ENCODE measurements at regions not wholly inside any gene's neighbourhood (a gene's known extent, or its start where the extent isn't known, plus 50 kb on each side); places are given as distances from the start of the nearest gene placed in this dataset.

DNA sequence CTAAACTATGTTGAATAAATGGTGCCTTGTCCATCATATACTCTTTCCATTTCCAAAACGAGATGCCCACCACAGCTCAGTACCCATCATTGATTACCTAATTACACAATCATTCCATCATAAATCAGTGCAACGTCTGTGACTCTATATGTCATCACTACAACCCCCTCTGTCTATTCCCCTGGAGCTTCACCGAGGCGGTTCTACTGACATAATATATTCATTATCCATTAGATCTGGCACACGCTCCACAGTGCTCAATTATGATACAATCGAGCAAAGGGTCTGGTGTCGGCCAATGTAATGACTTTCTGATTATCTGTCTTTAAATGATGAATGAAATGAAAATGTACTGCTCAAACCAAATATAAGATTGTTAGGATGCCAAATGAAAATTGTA, 1737.7 kb upstream of the WWC1 start:
- BruUV-seq (replicated peaks) = no TSS peak
- POLR2A ChIA-PET = no interaction called here
- no peak overlapping the region for H3K4me2 ChIP-seq (ENCODE audit: low read depth, low read length)
- no peaks in the 10 kb centered on the region for H3K79me2 ChIP-seq (ENCODE audit: insufficient read depth, low read length)
- ATAC-seq (no peak), DNase-seq (ENCODE audit: low spot score) (no peak), FAIRE-seq (no peak)
- 18% methylated on average over 7 of the region's 7 CpGs for WGBS (ENCODE audit: low lambda C conversion rate)
- CTCF ChIA-PET (ENCODE audit: low intra/inter-chr PET ratio, low total read pairs) = no interaction called here
- in situ Hi-C loops (cut with HindIII; ENCODE audit: extremely low pct_ligation_motif_present, low pct_unique_long_range_greater_than_20kb) = no loop called here
- H3K36me3 ChIP-seq (replicated peaks in 1 of 2; ENCODE audit: control insufficient read depth in 1 of 2, insufficient read depth in 2 of 2, low read length in 2 of 2) = no peaks in the 10 kb centered on the region
- H2AFZ ChIP-seq (ENCODE audit: low read length) = no peak overlapping the region
- H3K27me3 ChIP-seq (ENCODE audit: control insufficient read depth in 1 of 2, insufficient read depth in 2 of 2, low read length in 2 of 2) = no peaks in the 10 kb centered on the region; a peak in 1 of 5 replicates
- no peak overlapping the region for H3K9ac ChIP-seq (ENCODE audit: insufficient read depth, low read depth, low read length)
- no peaks in the 10 kb centered on the region for H3K4me1 ChIP-seq (ENCODE audit: insufficient read depth, low read length)
- H3K9me3 ChIP-seq (ENCODE audit: low read length) = peaks cover 91% of the 10 kb centered on the region
- TF ChIP-seq MAFK (conservative IDR thresholded peaks at IDR 0.05 in 1 of 2, IDR thresholded peaks at IDR 0.05 in 1 of 2; ENCODE audit: low read length in 2 of 2) (no peak), ZNF772 (CRISPR knock-in tag; IDR thresholded peaks at IDR 0.05) (no peak), RBFOX2 (IDR thresholded peaks at IDR 0.05; ENCODE audit: low read depth, low read length) (no peak), ZZZ3 (CRISPR knock-in tag; IDR thresholded peaks at IDR 0.05; ENCODE audit: borderline replicate concordance) (no peak), RCOR2 (CRISPR knock-in tag; IDR thresholded peaks at IDR 0.05) (no peak), AGO1 (IDR thresholded peaks at IDR 0.05; ENCODE audit: low read depth, low read length, poor library complexity, severe bottlenecking) (no peak)
- no peak overlapping the region for H3K4me3 ChIP-seq (replicated peaks in 1 of 3; ENCODE audit: insufficient read depth in 1 of 3, low read depth in 2 of 3, low read length in 3 of 3)
- H3K27ac ChIP-seq (ENCODE audit: extremely low read length, insufficient read depth, low read length) = no peak overlapping the region
- intact Hi-C loops (cut with micrococcal nuclease; ENCODE audit: unreplicated experiment) = no loop called here
- H4K20me1 ChIP-seq (ENCODE audit: insufficient read depth, low read length) = no peaks in the 10 kb centered on the region

- no peak overlapping the region for H2AFZ ChIP-seq (ENCODE audit: low read length)
- CTCF ChIA-PET (ENCODE audit: low intra/inter-chr PET ratio, low total read pairs) = no interaction called here
- intact Hi-C loops (cut with micrococcal nuclease; ENCODE audit: unreplicated experiment) = no loop called here
- 0 out of 2 replicates have a peak, but pooled peaks have one; percentile 6 for TF ChIP-seq CEBPB (IDR thresholded peaks at IDR 0.05; ENCODE audit: borderline replicate concordance, low read depth, low read length)
- TF ChIP-seq ZNF335 (CRISPR knock-in tag; IDR thresholded peaks at IDR 0.05) = no peak
- TF ChIP-seq, protein P1, sequence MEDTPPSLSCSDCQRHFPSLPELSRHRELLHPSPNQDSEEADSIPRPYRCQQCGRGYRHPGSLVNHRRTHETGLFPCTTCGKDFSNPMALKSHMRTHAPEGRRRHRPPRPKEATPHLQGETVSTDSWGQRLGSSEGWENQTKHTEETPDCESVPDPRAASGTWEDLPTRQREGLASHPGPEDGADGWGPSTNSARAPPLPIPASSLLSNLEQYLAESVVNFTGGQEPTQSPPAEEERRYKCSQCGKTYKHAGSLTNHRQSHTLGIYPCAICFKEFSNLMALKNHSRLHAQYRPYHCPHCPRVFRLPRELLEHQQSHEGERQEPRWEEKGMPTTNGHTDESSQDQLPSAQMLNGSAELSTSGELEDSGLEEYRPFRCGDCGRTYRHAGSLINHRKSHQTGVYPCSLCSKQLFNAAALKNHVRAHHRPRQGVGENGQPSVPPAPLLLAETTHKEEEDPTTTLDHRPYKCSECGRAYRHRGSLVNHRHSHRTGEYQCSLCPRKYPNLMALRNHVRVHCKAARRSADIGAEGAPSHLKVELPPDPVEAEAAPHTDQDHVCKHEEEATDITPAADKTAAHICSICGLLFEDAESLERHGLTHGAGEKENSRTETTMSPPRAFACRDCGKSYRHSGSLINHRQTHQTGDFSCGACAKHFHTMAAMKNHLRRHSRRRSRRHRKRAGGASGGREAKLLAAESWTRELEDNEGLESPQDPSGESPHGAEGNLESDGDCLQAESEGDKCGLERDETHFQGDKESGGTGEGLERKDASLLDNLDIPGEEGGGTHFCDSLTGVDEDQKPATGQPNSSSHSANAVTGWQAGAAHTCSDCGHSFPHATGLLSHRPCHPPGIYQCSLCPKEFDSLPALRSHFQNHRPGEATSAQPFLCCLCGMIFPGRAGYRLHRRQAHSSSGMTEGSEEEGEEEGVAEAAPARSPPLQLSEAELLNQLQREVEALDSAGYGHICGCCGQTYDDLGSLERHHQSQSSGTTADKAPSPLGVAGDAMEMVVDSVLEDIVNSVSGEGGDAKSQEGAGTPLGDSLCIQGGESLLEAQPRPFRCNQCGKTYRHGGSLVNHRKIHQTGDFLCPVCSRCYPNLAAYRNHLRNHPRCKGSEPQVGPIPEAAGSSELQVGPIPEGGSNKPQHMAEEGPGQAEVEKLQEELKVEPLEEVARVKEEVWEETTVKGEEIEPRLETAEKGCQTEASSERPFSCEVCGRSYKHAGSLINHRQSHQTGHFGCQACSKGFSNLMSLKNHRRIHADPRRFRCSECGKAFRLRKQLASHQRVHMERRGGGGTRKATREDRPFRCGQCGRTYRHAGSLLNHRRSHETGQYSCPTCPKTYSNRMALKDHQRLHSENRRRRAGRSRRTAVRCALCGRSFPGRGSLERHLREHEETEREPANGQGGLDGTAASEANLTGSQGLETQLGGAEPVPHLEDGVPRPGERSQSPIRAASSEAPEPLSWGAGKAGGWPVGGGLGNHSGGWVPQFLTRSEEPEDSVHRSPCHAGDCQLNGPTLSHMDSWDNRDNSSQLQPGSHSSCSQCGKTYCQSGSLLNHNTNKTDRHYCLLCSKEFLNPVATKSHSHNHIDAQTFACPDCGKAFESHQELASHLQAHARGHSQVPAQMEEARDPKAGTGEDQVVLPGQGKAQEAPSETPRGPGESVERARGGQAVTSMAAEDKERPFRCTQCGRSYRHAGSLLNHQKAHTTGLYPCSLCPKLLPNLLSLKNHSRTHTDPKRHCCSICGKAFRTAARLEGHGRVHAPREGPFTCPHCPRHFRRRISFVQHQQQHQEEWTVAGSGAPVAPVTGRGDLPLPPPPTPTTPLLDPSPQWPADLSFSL (CRISPR knock-in tag; IDR thresholded peaks at IDR 0.05) = no peak
- no peak for TF ChIP-seq U2AF1 (optimal IDR thresholded peaks at IDR 0.05; ENCODE audit: low read depth, low read length)
- TF ChIP-seq ZSCAN30 (CRISPR knock-in tag; IDR thresholded peaks at IDR 0.05) = no peak
- TF ChIP-seq ZNF792 (CRISPR knock-in tag; IDR thresholded peaks at IDR 0.05) = no peak
- no peak for TF ChIP-seq AGO2 (optimal IDR thresholded peaks at IDR 0.05; ENCODE audit: low read depth, low read length)
Measured at GRCh38 chr5:166561759-166562158, 1729.7 kb upstream of the WWC1 start.

More at GRCh38 chr5:166561759-166562158, 1729.7 kb upstream of the WWC1 start:
- Histone ChIP-seq H3K79me2 (ENCODE audit: insufficient read depth, low read length) (no peaks in the 10 kb centered on the region), H3K36me3 (replicated peaks in 1 of 2; ENCODE audit: control insufficient read depth in 1 of 2, insufficient read depth in 2 of 2, low read length in 2 of 2) (no peaks in the 10 kb centered on the region), H3K4me2 (ENCODE audit: low read depth, low read length) (no peak overlapping the region), H4K20me1 (ENCODE audit: insufficient read depth, low read length) (no peaks in the 10 kb centered on the region), H3K4me1 (ENCODE audit: insufficient read depth, low read length) (no peaks in the 10 kb centered on the region), H3K9ac (ENCODE audit: insufficient read depth, low read depth, low read length) (no peak overlapping the region), H3K4me3 (replicated peaks in 1 of 3; ENCODE audit: insufficient read depth in 1 of 3, low read depth in 2 of 3, low read length in 3 of 3) (no peak overlapping the region), H3K27me3 (ENCODE audit: control insufficient read depth in 1 of 2, insufficient read depth in 2 of 2, low read length in 2 of 2) (no peaks in the 10 kb centered on the region), H3K27ac (ENCODE audit: extremely low read length, insufficient read depth, low read length) (no peak overlapping the region), H3K9me3 (ENCODE audit: low read length) (peaks cover 96% of the 10 kb centered on the region)
- WGBS (ENCODE audit: low lambda C conversion rate) = 6% methylated on average over 3 of the region's 3 CpGs
- no peak for ATAC-seq
- BruUV-seq (replicated peaks) = no TSS peak
- FAIRE-seq = no peak
- no peak for DNase-seq (ENCODE audit: low spot score)
- POLR2A ChIA-PET = no interaction called here
- in situ Hi-C loops (cut with HindIII; ENCODE audit: extremely low pct_ligation_motif_present, low pct_unique_long_range_greater_than_20kb) = no loop called here
